HCT116 (cell line): ENCODE measurements at regions not wholly inside any gene's neighbourhood (a gene's known extent, or its start where the extent isn't known, plus 50 kb on each side); places are given as distances from the start of the nearest gene placed in this dataset.

ENCODE experiments used
- CTCF ChIP-seq, 3 experiments: fragments of 200-600 bp in 1 of 3; sonication (generic) in 1 of 3; IDR thresholded peaks in 2 of 3; conservative IDR thresholded peaks in 1 of 3; 2 replicates each; pipeline ENCODE4 v1.5.1; 2012 to 2017; ENCODE audit warnings: low read depth in 2 of 3, low read length in 2 of 3, antibody characterized with exemption in 1 of 3, borderline replicate concordance in 1 of 3, control low read depth in 1 of 3, mild to moderate bottlenecking in 1 of 3, mixed read lengths in 1 of 3, mixed run types in 1 of 3, moderate library complexity in 1 of 3; ENCODE audit not compliant: insufficient read depth in 1 of 3
- EGR1 ChIP-seq: IDR thresholded peaks from 2 replicates; pipeline ENCODE4 v1.6.1; 2012; ENCODE audit warnings: low read depth
- POLR2A ChIP-seq: IDR thresholded peaks from 2 replicates; pipeline ENCODE4 v1.7.0; 2011; ENCODE audit warnings: borderline replicate concordance; ENCODE audit not compliant: insufficient read depth, insufficient read length; ENCODE audit errors: extremely low read depth
- POLR2AphosphoS5 ChIP-seq: IDR thresholded peaks from 2 replicates; pipeline ENCODE4 v1.6.1; 2011; ENCODE audit warnings: mild to moderate bottlenecking, low read depth, low read length, moderate library complexity
- SP1 ChIP-seq: IDR thresholded peaks from 2 replicates; pipeline ENCODE4 v1.6.1; 2012; ENCODE audit warnings: low read depth
- ZNF274 ChIP-seq: fragments of 200-500 bp; sonication (Bioruptor generic); IDR thresholded peaks from 2 replicates; pipeline ENCODE4 v1.6.1; 2014; ENCODE audit warnings: mild to moderate bottlenecking, low read depth, low read length, inconsistent platforms

- TF ChIP-seq POLR2A (no peak), POLR2AphosphoS5 (no peak), SP1 (no peak), CTCF (IDR thresholded peaks at IDR 0.05 in 2 of 3, conservative IDR thresholded peaks at IDR 0.05 in 1 of 3; ENCODE audit: borderline replicate concordance in 1 of 3, insufficient read depth in 1 of 3, low read depth in 2 of 3, low read length in 2 of 3) (no peak), ZNF274 (no peak), EGR1 (no peak)
Measured at GRCh38 chr14:98437113-98437512, 834.9 kb downstream of the BCL11B start.
